ENCODE measurements at regions not wholly inside any gene's neighbourhood (a gene's known extent, or its start where the extent isn't known, plus 50 kb on each side); places are given as distances from the start of the nearest gene placed in this dataset.
A peak's percentile ranks its signal among the peaks of the same experiment; 100 is the strongest.

GRCh38 chr13:44191103-44191502 lies 182.5 kb upstream of the SERP2 start:
- ChIA-PET CTCF (interaction anchor here (1.0 to 1.6 kb wide), 8 partner anchors 8 to 280 kb away, joined by 3 to 7 read pairs (median 4); no protein-coding TSS in a partner anchor), POLR2A (no interaction called here)
- TF ChIP-seq, protein P1, sequence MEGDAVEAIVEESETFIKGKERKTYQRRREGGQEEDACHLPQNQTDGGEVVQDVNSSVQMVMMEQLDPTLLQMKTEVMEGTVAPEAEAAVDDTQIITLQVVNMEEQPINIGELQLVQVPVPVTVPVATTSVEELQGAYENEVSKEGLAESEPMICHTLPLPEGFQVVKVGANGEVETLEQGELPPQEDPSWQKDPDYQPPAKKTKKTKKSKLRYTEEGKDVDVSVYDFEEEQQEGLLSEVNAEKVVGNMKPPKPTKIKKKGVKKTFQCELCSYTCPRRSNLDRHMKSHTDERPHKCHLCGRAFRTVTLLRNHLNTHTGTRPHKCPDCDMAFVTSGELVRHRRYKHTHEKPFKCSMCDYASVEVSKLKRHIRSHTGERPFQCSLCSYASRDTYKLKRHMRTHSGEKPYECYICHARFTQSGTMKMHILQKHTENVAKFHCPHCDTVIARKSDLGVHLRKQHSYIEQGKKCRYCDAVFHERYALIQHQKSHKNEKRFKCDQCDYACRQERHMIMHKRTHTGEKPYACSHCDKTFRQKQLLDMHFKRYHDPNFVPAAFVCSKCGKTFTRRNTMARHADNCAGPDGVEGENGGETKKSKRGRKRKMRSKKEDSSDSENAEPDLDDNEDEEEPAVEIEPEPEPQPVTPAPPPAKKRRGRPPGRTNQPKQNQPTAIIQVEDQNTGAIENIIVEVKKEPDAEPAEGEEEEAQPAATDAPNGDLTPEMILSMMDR (IDR thresholded peaks at IDR 0.05; ENCODE audit: control extremely low read depth, extremely low read depth, low read depth, missing control alignments): no peak
- DNase-seq (ENCODE audit: extremely low spot score): no peak

- DNase-seq (ENCODE audit: extremely low spot score): no peak
- TF ChIP-seq, protein P1 (IDR thresholded peaks at IDR 0.05; ENCODE audit: control extremely low read depth, extremely low read depth, low read depth, missing control alignments): peak; percentile 41
- ChIA-PET CTCF (interaction anchor here (1.0 to 1.6 kb wide), 8 partner anchors 8 to 279 kb away, joined by 3 to 7 read pairs (median 4); no protein-coding TSS in a partner anchor), POLR2A (no interaction called here)
Measured at GRCh38 chr13:44191504-44192171, 182.0 kb upstream of the SERP2 start.

DNA sequence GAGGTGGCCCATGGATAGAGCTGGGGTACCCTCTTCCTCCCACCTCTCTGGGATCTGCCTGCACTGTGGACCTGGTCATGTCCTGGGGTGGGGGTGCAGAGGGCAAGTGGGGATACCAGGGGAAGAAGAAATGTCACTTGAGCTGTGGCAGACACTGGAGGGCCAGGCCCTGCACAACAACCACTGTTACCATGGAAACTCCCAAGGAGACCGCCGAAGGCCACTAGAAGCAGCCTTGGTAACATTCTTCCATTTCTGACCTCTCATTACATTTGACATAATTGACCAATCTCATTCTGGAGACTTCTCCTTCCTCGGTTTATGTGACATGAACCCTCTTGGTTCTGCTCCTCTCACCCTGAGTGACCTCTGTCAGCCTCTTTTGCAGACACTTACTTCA lies 179.9 kb upstream of the SERP2 start:
- no peak for DNase-seq (ENCODE audit: extremely low spot score)
- ChIA-PET POLR2A (no interaction called here), CTCF (no interaction called here)
- TF ChIP-seq, protein P1 (IDR thresholded peaks at IDR 0.05; ENCODE audit: control extremely low read depth, extremely low read depth, low read depth, missing control alignments): no peak

GRCh38 chr13:44195245-44195644 lies 178.4 kb upstream of the SERP2 start:
- TF ChIP-seq, protein P1 (IDR thresholded peaks at IDR 0.05; ENCODE audit: control extremely low read depth, extremely low read depth, low read depth, missing control alignments): no peak
- no peak for DNase-seq (ENCODE audit: extremely low spot score)
- ChIA-PET POLR2A (no interaction called here), CTCF (no interaction called here)

DNA sequence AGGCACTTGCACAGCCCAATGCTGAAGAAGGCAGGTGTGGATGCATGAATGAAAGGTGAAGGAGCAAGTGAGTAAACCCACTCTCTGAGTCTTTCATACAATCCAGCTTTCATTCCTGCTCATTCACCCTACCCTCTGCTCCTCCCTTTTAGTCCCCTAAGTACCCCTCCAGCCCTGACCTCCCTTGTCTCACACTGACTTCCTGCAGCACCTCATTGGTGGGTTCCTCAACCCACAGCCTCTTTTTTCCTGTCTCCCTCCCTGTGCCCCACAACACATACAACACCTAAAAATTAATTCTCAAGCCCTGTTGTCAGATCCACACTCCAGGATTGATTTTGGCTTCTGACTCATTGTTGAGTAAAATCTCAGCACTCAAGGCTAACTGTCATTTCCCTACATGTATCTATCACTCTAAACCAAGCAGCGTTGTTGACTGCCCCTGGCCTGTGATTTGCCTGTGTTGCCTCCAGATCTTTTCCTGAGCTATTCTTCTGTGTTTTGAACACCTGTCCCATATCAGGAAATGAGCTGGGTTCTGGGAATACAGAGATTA lies 177.3 kb upstream of the SERP2 start:
- POLR2A ChIA-PET: no interaction called here
- TF ChIP-seq, protein P1 (IDR thresholded peaks at IDR 0.05; ENCODE audit: control extremely low read depth, extremely low read depth, low read depth, missing control alignments): no peak
- CTCF ChIA-PET: interaction anchor here (1.0 kb wide), 1 partner anchor 9 kb away, joined by 6 read pairs; no protein-coding TSS in a partner anchor
- no peak for DNase-seq (ENCODE audit: extremely low spot score)

DNA sequence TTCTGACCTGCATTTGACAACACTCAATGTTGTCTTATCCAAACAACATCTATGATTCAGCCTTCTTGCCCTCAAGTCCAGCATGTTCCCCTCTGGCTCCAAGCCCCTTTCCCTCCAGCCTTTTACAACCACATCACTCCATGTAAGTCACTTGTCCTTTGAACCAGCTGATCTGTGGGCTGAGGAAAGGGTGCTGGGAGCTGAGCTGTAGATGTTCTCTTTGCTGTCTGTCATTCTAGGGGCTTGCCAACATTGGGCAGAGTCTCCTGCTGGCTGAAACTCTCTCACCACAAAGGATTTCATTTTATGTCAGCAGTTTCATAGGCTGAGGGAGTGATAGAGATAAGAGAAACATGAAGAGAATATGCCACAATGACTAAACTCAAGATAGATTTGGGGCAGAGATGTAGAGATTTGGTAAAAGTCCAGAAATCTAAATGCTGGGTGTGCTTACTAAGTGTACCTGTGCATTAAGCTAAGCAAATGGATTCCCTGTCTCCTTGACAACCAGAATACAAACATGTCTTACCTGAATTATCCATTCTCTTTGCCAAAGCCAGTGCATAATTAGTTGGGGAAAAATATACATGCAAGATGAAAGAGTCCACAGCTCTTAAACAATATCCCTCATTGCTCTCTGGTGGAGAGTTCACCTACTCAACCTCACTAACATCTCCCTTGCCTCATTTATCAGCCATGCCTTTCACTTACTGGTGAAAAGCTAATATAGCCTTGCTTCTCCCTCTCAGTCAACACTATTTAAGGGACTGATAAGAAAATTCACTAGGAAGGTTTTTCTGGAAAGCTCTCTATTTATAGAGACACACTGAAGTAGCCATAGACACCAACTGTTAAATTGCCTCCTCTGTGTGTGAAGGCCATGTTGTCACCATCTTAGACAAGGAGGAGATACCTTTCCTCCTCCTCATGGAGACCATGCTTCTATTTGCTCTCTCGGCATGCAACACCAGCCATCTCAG lies 175.5 kb upstream of the SERP2 start:
- TF ChIP-seq, protein P1 (IDR thresholded peaks at IDR 0.05; ENCODE audit: control extremely low read depth, extremely low read depth, low read depth, missing control alignments): no peak
- peak; percentile 23 for DNase-seq (ENCODE audit: extremely low spot score)
- CTCF ChIA-PET: no interaction called here
- POLR2A ChIA-PET: no interaction called here

Data from GM10248 (cell line).